GM12878 (cell line): ENCODE measurements at regions not wholly inside any gene's neighbourhood (a gene's known extent, or its start where the extent isn't known, plus 50 kb on each side); places are given as distances from the start of the nearest gene placed in this dataset.

Experiments used
- CHD2 ChIP-seq: IDR thresholded peaks from 2 replicates; pipeline ENCODE4 v1.6.1; 2011; ENCODE audit warnings: low read depth, low read length, improper control_type of control experiment, borderline replicate concordance
- CREM ChIP-seq: IDR thresholded peaks from 2 replicates; pipeline ENCODE4 v1.6.1; 2014; ENCODE audit warnings: antibody characterized with exemption, low read depth
- E2F8 ChIP-seq: fragments of 450-650 bp; IDR thresholded peaks from 2 replicates; pipeline ENCODE4 v1.6.1; 2018; ENCODE audit warnings: mild to moderate bottlenecking, low read depth, moderate library complexity; ENCODE audit not compliant: partially characterized antibody
- REST ChIP-seq: IDR thresholded peaks from 2 replicates; pipeline ENCODE4 v1.6.1; 2012; ENCODE audit warnings: mild to moderate bottlenecking, low read depth, low read length
- STAT1 ChIP-seq: fragments of 450-650 bp; conservative IDR thresholded peaks from 2 replicates; pipeline ENCODE4 v1.6.1; 2014; ENCODE audit warnings: antibody characterized with exemption, mild to moderate bottlenecking
- ZBTB33 ChIP-seq: fragments of 450-650 bp; IDR thresholded peaks from 2 replicates; pipeline ENCODE4 v1.6.1; 2017; ENCODE audit warnings: mild to moderate bottlenecking
- ZNF217 ChIP-seq: fragments of 450-650 bp; IDR thresholded peaks from 2 replicates; pipeline ENCODE4 v1.6.1; 2017; ENCODE audit warnings: antibody characterized with exemption, mild to moderate bottlenecking
- ZNF24 ChIP-seq: fragments of 450-650 bp; IDR thresholded peaks from 2 replicates; pipeline ENCODE4 v1.6.1; 2017; ENCODE audit warnings: antibody characterized with exemption, mild to moderate bottlenecking

GRCh38 chr4:33323393-33323792, 2603.2 kb downstream of the PCDH7 start (continued):
- TF ChIP-seq ZNF24 = no peak
- no peak for TF ChIP-seq STAT1
- no peak for TF ChIP-seq ZBTB33
- TF ChIP-seq CREM = no peak
- TF ChIP-seq ZNF217 = no peak
- no peak for TF ChIP-seq CHD2
- TF ChIP-seq REST = no peak
- TF ChIP-seq E2F8 = no peak
